ENCODE measurements at regions not wholly inside any gene's neighbourhood (a gene's known extent, or its start where the extent isn't known, plus 50 kb on each side); places are given as distances from the start of the nearest gene placed in this dataset.

DNA sequence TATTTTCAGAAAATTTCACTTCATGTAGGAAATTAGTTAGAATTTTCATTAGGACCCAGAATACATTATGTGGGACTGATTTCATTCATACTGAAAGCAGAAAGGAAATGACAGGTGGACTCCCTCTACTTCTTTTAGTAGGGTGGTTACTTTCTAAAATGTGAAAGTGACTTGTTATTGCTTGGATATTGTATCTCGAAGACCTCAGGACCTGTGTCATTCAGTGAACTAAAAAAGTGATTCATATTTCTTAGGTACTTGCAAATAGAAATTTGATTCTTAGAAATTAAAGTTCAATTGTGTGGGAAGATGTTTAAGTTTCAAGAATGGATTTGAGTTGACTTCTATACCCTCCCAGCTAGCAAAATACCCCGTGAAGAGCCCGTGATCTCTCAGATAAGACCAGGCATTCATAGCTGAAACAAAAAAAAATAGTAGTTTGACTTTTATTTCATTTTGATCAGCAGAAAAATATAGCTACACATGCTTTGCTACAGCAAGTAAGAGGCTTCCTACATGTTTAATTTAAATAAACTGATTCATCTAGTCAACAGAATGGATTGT lies 1037.1 kb downstream of the GATA3 start:
- DNase-seq (ENCODE audit: low spot score) = no peak
- in situ Hi-C loops (cut with MboI; ENCODE audit: low pct_unique_long_range_greater_than_20kb, low sequenced_read_pairs, unreplicated experiment) = no loop called here
- TF ChIP-seq, protein P1, sequence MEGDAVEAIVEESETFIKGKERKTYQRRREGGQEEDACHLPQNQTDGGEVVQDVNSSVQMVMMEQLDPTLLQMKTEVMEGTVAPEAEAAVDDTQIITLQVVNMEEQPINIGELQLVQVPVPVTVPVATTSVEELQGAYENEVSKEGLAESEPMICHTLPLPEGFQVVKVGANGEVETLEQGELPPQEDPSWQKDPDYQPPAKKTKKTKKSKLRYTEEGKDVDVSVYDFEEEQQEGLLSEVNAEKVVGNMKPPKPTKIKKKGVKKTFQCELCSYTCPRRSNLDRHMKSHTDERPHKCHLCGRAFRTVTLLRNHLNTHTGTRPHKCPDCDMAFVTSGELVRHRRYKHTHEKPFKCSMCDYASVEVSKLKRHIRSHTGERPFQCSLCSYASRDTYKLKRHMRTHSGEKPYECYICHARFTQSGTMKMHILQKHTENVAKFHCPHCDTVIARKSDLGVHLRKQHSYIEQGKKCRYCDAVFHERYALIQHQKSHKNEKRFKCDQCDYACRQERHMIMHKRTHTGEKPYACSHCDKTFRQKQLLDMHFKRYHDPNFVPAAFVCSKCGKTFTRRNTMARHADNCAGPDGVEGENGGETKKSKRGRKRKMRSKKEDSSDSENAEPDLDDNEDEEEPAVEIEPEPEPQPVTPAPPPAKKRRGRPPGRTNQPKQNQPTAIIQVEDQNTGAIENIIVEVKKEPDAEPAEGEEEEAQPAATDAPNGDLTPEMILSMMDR (IDR thresholded peaks at IDR 0.05; ENCODE audit: extremely low read depth, insufficient read depth, missing control alignments) = no peak

DNA sequence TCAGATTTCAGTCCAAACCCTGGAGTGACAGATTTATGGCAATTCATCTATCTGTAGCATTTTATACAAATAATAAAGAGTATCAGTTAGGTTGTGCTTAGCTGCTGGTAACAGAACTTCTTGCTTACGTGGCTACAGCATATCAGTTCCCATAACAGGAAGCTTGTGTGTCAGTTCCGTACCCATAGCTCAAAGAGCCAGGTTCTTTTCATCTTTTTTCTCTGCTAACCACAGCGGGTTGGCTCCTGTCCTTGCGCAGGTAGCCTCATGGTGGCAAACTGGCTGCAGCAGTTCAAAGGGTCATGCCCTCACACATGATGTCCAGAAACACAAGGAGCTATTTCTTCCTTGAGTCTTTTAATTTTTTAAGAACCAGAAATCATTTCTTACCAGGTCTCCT lies 1041.8 kb downstream of the GATA3 start:
- TF ChIP-seq, protein P1 (IDR thresholded peaks at IDR 0.05; ENCODE audit: extremely low read depth, insufficient read depth, missing control alignments) = no peak
- in situ Hi-C loops (cut with MboI; ENCODE audit: low pct_unique_long_range_greater_than_20kb, low sequenced_read_pairs, unreplicated experiment) = no loop called here
- DNase-seq (ENCODE audit: low spot score) = no peak

DNA sequence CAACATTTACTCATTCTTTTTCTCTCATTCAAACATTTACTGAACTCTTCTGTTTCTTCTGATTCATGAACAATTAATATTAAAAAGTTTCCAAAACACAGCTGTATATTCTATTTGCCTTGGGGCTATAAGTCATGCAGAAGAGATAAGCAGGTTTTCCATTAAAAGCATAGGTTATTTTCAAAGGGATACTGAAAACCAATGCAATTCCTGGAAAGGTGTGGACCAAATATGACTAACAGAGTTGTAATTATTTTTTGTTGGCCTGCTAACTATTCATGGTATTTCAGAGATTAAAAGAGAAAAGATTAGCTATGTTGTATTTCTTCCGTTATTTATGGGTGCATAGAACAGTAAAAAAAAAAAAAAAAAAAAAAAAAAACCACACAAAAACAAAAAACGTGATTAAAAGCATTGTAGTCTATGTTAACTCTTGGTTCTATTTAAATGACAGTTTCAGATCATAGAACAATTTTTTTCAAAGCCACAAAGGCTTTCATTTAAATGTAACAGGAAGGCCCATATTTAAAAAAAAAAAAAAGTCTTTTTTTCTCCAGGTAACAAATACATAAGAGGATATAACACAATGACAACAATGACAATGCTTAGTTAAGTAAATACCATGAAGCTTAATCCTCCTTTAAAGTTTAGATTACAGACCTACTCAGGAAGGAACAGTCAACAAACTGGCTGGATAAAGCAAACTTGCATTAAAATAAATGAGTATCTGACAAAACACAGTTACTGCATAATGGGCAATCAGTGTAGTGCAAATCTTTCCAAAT lies 1042.9 kb downstream of the GATA3 start:
- in situ Hi-C loops (cut with MboI; ENCODE audit: low pct_unique_long_range_greater_than_20kb, low sequenced_read_pairs, unreplicated experiment) = no loop called here
- no peak for DNase-seq (ENCODE audit: low spot score)
- TF ChIP-seq, protein P1 (IDR thresholded peaks at IDR 0.05; ENCODE audit: extremely low read depth, insufficient read depth, missing control alignments) = no peak

DNA sequence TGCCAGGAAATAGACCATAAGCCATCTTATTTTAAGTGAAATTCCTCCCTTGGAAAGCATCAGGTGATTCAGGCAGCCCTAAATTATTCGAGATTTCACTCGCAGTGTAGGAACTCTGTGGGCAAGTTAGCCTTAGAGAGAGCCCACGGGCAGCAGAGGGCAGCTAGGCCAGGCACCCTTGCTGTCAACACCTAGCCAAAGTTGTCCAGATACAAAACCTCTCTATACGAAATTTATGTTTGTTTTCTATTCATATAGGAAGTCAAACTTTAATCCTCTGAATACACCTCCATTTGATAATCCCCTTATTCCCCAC lies 1043.5 kb downstream of the GATA3 start:
- in situ Hi-C loops (cut with MboI; ENCODE audit: low pct_unique_long_range_greater_than_20kb, low sequenced_read_pairs, unreplicated experiment) = no loop called here
- TF ChIP-seq, protein P1 (IDR thresholded peaks at IDR 0.05; ENCODE audit: extremely low read depth, insufficient read depth, missing control alignments) = no peak
- DNase-seq (ENCODE audit: low spot score) = no peak

DNA sequence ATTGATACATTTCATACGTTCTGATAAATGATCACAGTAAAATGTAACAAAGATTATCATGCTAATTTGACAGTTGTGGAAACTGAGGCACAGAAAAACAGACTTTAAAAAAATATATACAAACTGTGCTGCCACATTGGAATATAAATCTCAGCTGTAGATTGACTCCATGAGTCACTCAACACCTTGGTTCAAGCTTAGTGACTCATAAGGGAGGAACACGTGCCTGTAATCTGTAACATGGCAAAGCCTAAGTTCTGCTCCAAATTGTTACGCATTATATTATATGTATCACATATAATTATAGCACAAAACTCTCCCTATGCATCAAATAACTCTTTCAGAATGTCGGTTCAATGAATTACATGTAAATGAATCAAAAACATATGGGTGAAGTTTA lies 1047.5 kb downstream of the GATA3 start:
- TF ChIP-seq, protein P1 (IDR thresholded peaks at IDR 0.05; ENCODE audit: extremely low read depth, insufficient read depth, missing control alignments) = no peak
- DNase-seq (ENCODE audit: low spot score) = no peak
- in situ Hi-C loops (cut with MboI; ENCODE audit: low pct_unique_long_range_greater_than_20kb, low sequenced_read_pairs, unreplicated experiment) = no loop called here

DNA sequence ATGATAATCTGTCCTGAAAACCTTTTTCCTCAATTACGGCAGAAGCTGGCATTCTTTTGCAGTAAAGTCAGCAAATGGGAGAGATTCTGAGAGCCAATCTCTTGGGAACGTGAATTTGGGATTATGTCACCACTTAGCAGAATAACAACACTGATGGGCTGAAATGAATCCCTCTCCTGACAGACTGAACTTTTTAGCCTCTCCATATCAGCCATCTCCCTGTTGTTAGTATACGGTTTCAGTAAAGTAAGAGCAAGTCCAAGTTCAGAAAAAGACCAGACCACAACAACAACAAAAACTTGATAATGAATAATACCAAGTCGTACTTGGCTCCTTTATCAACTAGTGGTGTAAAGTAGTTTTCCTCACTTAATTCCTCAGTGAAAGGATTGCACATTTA lies 1048.8 kb downstream of the GATA3 start:
- TF ChIP-seq, protein P1 (IDR thresholded peaks at IDR 0.05; ENCODE audit: extremely low read depth, insufficient read depth, missing control alignments) = no peak
- in situ Hi-C loops (cut with MboI; ENCODE audit: low pct_unique_long_range_greater_than_20kb, low sequenced_read_pairs, unreplicated experiment) = no loop called here
- DNase-seq (ENCODE audit: low spot score) = no peak

All from GM13977 (cell line).